PC-3 (cell line): ENCODE measurements at regions not wholly inside any gene's neighbourhood (a gene's known extent, or its start where the extent isn't known, plus 50 kb on each side); places are given as distances from the start of the nearest gene placed in this dataset.
"Not testable (repeated sequence)": the region's sequence is repeated elsewhere in the genome, so short reads cannot be mapped to it uniquely, and the experiment has no call there.

Source experiments
- EZH2 ChIP-seq: fragments of 300-600 bp; sonication (generic); IDR thresholded peaks from one replicate; pipeline ENCODE4 v1.6.1; 2017; ENCODE audit warnings: antibody characterized with exemption, mild to moderate bottlenecking, low read length; ENCODE audit not compliant: unreplicated experiment
- EZH2phosphoT487 ChIP-seq: fragments of 300-600 bp; sonication (generic); IDR thresholded peaks from 2 replicates; pipeline ENCODE4 v1.6.1; 2018; ENCODE audit warnings: mild to moderate bottlenecking, antibody characterized with exemption, low read length, borderline replicate concordance
- TF ChIP-seq, protein P1 (sequence below): fragments of 300-600 bp; sonication (generic); conservative IDR thresholded peaks from 2 replicates; pipeline ENCODE4 v1.5.1; 2017; ENCODE audit warnings: antibody characterized with exemption, low read depth, mild to moderate bottlenecking, low read length

DNA sequence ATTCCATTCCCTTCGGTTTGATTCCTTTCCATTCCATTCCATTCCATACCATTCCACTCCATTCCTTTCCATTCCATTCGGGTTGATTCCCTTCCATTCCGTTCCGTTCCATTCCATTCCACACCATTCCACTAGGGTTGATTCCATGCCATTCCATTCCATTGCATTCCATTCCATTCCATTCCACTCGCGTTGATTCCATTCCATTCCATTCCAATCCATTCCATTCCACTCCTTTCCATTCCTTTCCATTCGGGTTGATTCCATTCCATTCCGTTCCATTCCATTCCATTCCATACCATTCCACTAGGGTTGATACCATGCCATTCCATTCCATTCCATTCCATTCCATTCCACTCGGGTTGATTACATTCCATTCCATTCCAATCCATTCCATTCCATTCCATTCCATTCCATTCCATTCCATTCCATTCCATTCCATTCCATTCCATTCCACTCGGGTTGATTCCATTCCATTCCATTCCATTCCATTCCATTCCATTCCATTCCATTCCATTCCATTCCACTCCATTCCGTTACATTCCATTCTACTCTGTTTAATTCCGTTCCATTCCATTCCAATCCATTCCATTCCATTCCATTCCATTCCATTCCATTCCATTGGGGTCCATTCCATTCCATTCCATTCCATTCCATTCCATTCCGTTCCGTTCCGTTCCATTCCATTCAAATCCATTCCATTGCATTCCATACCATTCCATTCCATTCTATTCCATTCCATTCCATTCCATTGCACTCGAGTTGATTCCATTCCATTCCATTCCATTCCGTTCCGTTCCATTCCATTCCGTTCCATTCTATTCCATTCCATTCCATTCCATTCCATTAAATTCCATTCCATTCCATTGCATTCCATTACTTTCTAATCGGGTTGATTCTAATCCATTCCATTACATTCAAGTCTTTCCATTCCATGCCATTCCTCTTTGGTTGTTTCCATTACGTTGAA lies 163.2 kb downstream of the CWH43 start:
- not testable (repeated sequence) for TF ChIP-seq EZH2, EZH2phosphoT487
- TF ChIP-seq, protein P1, sequence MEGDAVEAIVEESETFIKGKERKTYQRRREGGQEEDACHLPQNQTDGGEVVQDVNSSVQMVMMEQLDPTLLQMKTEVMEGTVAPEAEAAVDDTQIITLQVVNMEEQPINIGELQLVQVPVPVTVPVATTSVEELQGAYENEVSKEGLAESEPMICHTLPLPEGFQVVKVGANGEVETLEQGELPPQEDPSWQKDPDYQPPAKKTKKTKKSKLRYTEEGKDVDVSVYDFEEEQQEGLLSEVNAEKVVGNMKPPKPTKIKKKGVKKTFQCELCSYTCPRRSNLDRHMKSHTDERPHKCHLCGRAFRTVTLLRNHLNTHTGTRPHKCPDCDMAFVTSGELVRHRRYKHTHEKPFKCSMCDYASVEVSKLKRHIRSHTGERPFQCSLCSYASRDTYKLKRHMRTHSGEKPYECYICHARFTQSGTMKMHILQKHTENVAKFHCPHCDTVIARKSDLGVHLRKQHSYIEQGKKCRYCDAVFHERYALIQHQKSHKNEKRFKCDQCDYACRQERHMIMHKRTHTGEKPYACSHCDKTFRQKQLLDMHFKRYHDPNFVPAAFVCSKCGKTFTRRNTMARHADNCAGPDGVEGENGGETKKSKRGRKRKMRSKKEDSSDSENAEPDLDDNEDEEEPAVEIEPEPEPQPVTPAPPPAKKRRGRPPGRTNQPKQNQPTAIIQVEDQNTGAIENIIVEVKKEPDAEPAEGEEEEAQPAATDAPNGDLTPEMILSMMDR, result not testable (repeated sequence)
